GM19035 (cell line): ENCODE measurements at regions not wholly inside any gene's neighbourhood (a gene's known extent, or its start where the extent isn't known, plus 50 kb on each side); places are given as distances from the start of the nearest gene placed in this dataset.
"Not testable (repeated sequence)": the region's sequence is repeated elsewhere in the genome, so short reads cannot be mapped to it uniquely, and the experiment has no call there.

Experiments used
- ATAC-seq: cut with Tn5 transposase; IDR thresholded peaks from one replicate; pipeline ENCODE4 v1.9.1; 2021; ENCODE audit not compliant: unreplicated experiment

DNA sequence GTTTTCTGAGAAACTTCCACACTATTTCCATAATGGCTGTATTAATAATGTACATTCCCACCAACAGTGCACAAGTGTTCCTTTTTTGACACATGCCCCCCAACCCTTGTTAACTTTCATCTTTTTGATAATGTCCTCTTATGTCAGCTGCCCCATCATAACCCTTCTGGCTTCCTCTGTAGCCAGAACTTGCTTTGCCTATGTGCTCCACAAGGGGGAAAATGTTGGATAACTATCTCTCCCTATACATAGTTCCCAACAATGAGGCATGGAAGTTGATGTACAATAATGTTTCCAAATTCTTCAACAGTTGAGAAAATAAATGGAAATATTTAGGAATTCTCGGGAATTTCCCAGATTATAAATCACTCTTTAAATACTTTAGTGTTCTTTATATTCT, 142.9 kb downstream of the ASB9 start:
- ATAC-seq, result no peak

DNA sequence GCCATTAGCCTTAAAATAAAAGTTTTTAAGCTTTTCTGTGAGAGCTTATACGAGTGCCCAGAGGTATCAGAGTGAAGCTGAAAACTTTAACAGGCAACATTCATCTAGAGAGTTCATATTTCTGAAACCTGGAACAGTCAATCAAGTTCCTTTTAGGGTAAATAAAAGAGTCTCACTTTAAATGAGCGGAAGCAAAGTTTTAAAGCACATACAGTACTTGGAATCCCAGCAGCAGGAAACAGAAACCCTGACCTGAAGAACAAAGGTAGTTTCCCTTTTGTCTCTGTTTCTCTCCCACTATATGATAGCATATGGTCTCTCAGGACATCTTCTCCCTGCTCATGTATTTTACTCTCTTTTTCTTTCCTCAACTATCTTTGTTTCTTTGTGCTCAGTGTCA, 153.0 kb downstream of the ASB9 start:
- ATAC-seq, result no peak

DNA sequence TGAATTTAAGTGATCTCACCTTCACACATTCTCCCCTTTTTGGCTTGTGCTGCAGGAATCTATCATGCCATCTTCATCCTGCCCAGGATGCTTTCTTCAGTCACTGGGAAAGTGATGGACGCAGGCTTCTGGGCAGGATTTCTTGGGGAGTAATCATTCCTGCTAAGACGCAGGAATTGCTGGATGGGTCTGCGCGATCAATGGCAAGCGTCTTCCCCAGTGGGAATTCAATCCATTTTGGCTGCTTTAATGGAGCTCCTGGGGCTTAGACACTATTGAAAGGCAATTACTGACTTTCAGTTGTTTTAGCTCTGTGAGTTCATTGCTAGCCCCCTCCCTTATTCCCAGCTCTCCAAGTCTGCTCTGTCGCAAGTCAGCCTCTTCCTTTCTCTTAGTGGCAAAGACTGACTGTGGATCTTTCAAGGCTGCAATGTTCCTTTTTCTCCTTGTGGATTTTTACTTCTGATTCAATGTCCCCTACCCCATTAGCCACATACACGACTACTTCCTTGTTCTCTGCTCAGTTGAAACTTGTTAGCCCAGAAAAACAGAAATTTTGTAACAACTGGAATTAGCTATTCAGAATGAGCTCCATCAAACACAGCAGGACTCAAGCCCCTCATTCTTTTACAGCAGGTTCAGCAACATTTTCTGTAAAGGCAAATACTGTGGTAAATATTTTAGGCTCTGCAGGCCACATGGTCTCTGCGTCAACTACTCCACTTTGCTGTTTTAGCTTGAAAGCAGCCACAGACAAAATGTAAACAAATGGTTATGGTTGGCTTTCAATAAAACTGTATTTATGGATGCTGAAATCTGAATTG, 154.9 kb downstream of the ASB9 start:
- no peak for ATAC-seq

DNA sequence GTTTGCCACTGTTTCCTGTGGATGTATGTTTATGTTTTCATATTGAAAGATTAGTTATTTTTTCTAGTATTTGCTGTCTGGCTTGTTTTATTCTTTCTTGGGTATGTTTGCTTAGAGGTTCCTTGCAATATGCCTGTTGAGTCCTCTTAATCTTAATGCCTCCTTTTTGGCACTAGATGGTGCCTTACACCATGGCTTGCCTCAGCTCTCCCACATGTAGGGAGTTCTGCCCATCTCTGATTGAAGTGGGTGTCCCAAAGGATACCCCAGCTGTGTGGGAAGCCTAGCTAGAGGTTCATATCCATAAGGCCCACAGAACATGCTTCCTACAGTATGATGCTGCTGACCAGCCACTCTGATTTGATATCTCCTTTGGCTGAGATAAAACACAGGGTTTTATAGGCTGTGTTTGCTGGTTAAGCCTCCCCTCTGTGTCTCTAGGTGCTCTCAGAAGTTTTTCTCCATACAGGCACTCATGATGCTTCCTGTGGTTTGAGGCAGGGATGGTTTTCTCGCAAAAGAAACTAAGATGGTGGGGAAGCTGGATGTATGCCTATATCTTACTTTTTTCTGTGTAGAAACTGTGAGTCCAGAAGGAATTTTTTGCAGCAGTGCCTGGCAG, 162.4 kb downstream of the ASB9 start:
- no peak for ATAC-seq

DNA sequence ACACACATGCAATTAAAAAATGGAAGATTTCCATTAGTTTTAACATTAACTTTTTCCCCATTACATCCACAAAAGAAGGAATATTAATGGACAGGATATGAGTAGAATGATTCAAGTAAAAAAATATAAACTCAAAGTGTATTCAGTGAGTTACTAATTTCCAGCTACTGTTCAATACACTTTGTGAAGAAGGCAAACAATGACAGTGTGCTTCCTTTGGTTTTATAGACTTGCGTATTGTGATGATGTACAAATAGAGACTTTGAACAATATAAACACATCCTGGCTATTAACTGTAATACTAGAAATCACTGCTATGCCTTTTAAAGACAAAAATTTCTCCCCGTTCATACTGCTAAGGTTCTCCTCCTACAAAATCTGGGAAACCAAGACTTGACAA, 171.4 kb downstream of the ASB9 start:
- no peak for ATAC-seq

DNA sequence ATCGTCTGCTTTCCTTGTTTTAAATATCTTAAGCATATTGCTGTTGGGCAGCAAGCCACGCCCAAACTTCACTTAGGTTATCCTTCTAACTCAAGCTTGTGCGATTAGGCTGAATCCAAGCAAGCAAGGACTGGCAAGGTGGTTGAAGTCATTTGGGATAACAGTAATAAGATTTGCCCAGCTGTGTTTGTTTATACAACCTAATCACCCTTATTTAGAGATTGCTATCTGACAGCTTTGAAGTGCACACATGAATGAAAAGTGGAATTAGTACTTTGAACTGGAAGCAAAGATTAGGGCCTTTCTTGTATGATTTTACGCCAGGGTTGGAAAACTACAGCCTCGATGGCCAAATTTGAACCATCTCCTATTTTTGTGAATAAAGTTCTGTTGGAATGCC, 182.1 kb downstream of the ASB9 start:
- ATAC-seq, result no peak

DNA sequence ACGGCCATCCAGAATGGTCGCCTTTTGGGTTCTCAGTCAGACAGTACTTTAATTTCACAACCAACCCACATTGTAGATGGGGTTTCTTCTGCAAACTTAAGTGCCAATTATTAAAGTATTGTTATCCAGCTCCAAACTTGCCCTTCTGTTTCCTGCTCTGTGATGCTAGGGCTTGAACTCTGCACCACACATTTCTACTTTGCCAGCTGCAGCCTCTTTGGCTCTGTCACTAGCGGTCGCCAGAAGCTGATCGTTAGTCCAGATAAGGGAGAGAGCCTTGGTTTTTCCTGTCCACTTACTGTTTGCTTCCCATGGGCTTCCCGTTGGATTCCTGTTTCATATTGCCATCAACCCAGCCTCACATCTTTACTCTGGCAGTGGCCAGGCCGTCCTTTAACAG, 196.6 kb downstream of the ASB9 start:
- ATAC-seq, result no peak

DNA sequence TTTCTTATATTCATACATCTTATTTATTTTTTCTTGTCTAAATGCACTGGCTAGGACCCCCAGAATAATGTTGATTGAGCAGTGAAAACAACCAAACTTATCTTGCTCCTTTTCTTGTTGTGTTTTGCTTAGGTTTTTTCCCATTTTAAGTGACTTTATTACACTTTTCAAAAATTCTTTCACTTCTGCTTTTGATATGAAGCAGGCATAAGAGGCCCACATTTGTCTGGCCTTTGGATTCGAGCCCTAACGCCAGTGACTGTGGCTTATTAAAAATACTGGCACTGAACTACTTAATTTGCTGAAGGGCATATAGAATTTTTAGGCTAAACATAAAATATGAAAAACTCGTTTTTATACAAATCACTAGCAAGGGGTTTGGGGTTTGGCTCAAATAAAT, 197.0 kb downstream of the ASB9 start:
- no peak for ATAC-seq

DNA sequence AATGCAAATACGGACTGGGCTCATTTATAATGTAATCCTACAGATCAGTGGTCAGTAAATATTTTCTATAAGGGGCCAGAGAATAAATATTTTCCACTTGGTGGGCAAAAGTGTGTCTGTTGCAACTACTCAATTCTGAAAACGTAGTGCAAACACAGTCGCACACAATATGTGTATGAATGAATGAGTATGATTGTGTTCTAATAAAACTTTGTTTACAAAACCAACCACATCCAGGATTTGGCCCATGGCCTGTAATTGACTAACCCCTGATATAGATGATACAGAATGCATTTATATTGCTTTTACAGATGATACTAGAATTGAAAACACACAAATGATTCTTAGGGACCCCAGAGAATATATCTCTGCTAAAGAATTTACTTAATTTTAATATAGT, 197.6 kb downstream of the ASB9 start:
- ATAC-seq, result no peak

DNA sequence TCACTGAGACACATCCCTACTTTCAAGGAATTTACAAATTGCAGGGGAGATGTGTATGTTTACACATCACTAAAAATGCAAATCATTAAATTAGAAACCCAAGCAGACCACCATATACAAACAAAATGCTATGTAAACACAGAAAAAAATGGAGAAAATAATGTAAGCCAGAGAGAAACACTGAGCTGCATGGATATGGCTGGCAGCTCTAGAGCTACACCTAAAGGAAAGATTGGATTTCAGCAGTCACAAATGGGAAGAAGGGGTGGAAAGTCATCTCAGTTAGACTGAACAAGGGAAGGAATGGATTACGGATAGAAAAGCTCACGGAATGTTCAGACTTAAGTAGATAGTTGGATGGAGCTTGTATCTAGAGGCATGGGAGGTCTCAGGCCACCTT, 186.3 kb downstream of the MOSPD2 start:
- ATAC-seq, result no peak

DNA sequence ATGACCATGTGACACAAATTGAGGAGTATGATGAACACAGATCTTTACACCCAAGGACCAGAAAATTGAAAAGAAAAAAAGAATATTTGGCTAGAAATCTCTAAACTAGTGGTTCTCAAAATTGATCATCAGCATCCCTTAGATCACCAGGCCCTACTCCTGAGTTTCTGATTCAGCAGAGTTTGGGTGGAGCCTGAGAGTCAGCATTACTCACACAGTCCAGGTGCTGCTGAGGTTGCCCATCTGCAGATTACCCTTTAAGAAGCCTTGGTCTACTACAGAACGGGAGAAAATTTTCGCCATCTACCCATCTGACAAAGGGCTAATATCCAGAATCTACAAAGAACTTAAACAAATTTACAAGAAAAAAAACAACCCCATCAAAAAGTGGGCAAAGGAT, 182.8 kb downstream of the MOSPD2 start:
- ATAC-seq, result no peak

DNA sequence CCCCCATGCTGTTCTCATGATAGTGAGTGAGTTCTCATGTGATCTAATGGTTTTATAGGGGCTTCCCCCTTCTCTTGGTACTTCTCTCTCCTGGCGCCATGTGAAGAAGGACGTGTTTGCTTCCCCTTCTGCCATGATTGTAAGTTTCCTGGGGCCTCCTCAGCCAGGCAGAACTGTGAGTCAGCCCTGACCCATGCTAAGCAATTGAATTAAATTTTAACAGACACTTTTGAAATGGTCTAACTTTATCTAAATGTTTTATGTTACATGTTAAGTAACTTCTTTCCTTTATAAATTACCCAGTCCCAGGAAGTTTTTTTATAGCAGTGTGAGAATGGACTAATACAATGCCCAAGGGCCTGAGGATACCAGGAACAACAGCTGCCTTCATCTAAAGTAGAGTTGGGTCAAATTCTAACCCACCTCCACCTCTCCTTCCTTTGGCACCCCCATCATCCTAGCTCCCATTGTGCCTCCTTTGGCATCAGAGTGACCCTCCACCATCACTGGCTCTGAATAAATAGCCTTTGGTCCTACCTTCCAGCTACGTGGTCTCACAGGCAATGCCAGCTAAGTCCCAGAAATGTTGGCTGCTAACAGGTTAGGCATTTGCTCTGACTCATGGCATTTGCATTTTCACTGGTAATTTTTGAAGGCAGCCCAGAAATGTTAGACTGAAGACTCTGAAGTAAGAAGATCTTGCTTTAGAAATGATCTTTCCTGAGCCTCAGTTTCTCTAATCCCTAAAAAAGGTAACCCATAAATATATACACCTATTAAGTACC, 182.1 kb downstream of the MOSPD2 start:
- no peak for ATAC-seq

DNA sequence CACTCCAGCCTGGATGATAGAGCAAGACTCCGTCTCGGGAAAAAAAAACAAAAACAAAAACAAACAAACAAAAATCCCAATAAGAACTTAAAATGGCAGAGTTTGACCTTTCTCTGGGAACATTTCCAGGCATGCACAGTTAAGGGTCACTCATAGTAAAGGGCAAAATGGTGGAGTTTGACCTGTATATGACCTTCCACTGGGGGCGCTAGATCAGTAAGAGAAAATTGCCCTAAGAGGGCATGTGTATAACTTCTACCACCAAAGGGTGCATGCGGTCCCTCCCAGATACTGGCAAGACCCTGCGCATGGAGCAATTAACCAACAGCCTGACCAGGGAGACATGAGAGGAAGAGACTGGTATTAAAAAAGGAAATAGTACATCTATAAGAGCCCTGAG, 177.2 kb downstream of the MOSPD2 start:
- ATAC-seq, result no peak

DNA sequence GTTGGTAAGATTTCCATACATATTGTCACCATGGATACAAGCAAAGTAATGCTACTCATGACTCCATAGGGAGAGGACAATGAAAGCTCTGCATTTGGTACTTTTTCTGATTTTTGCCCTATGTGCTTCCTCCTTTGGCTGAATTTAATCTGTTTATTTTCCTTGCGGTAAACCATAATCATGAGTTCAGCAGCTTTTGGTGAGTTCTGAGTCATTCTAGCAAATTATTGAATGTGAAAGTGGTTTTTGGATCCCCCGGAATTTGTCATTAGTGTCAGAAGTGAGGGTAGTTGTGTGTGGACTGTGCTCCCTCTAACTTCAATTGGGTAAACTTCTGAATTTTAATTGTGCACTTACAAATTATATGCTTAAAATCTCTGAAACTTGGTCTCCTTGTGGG, 170.3 kb downstream of the MOSPD2 start:
- ATAC-seq, result no peak

DNA sequence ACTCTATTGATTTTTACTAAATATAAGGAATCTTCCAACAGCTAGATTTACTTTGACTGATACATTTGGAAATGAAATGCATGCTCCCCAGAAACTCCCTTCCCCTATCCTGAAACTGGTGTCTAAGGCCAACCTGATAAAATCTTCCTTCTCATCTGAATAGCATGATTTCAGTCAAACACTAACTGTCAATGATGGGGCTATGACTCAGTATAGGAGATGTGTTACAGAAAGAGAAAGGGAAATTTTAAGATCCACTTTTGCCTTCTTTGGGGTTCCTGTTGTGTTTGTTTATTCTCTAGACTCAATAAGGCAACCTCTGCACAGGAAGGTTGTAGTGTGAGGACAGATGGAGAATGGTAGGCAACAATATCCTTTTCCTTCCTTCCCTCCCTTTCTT, 160.7 kb downstream of the MOSPD2 start:
- no peak for ATAC-seq

DNA sequence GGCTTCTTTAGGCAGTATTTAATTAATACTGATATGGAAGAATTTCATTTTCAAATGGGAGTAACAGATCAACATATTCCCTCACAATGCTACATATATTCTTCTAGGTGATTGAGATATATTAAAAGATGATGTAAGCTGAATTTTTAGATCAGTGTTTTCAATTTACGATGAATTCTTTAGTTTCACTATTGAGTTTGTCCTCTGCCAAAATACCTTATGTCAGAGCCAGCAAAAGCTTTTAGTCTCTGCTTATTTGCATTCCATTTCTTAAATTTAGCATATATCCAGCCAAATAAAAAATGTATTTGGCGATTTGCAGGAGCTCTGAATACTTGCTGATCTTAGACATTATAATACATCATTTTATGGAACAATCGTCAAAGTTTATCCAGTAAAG, 144.3 kb downstream of the MOSPD2 start:
- ATAC-seq, result no peak

DNA sequence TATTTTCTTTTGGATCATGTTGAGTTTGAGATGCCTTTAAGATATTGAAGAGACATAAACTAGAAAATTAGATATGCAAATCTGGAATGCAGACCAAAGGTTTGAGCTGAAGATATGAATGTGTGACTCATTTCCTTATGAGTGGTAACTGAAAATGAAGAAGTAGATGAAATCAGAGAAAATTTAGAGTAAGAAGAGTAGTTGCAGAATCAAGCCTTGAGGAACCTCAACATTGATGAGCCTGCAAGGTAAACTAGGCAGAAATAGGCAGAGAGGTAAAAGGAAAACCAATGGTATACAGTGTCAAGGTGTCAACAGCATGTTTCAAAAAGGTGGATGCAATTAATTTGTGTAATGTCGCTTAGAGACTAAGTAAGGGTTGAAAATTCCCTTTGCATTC, 142.8 kb downstream of the MOSPD2 start:
- no peak for ATAC-seq

DNA sequence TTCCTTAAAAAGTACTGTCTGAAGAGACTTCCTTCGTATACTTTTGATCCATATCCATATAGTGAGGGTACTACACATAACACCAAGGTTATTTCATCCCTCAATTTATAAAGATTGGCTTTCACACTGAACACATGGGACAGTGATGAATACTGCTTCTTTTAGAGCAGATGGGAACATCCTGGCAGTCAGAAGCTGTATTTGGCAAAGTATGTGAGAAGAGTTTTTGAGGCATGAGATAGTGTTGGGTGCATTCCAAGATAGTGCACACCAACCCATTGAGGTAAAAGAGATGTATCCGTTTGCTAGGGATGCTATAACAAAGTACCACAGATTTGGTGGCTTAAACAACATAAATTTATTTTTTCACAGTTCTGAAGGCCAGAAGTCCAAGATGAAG, 141.1 kb downstream of the MOSPD2 start:
- no peak for ATAC-seq

DNA sequence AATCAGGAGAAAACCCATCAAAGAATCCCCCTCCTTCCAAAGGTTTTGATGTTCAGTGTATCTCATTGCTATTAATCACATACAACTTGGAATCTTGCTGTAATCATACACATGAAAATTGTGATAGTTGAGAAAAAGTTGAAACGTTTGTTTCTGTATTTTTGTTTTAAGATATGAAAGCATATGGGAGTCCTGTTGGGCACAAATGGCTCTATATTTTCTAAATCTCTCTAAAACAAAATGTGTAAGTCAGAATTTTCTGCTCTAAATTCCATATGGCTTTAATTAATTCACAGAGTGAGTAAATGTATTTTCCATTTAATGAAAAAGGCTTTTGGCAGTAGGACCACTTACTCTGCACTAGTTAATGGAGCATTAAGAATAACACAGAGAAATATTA, 140.2 kb downstream of the MOSPD2 start:
- ATAC-seq, result no peak

DNA sequence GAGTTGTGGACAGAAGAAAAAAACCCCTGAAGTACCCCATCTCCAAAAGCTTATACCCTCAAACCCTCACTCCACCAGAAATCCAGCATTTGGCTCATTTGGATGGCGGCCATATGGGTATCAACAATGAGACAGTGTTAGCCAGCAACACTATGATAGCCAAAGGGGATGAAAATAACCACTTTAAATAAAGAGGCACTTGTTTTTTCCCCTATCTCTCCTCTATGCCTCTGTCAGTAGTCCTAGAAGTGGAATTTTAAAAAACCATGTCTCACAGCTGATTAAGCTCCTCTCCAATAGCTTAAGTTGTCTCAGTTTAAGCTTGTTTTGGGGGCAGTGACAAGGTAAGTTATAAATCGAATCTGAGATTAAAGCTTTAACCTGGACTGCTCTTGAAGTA, 124.0 kb downstream of the MOSPD2 start:
- no peak for ATAC-seq

DNA sequence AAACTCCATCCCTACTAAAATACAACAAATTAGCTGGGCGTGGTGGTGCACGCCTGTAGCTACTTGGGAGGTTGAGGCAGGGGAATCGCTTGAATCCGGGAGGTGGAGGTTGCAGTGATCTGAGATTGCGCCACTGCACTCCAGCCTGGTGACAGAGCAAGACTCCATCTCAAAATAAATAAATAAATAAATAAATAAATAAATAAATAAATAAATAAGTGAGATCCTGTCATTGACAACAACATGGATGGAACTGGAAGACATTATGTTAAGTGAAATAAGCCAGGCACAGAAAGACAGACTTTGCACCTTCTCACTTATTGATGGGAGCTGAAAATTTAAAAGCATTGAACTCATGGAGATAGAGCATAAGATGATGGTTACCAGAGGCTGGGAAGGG, 111.2 kb downstream of the MOSPD2 start:
- not testable (repeated sequence) for ATAC-seq
